OCI-LY3 (cell line): ENCODE measurements at regions not wholly inside any gene's neighbourhood (a gene's known extent, or its start where the extent isn't known, plus 50 kb on each side); places are given as distances from the start of the nearest gene placed in this dataset.

Experiments used
- H2AFZ ChIP-seq: fragments of 200-600, 300-600 bp; shearing (Covaris generic); 2 replicates; pipeline ENCODE4 v1.6.0; 2014; ENCODE audit warnings: antibody characterized with exemption, low read depth, low read length
- H3K27ac ChIP-seq: fragments of 200-600, 300-600 bp; sonication (generic); 2 replicates; pipeline ENCODE4 v1.5.1; 2014; ENCODE audit warnings: mild to moderate bottlenecking, low read length, moderate library complexity, mixed read lengths
- H3K27me3 ChIP-seq: fragments of 200-600, 300-600 bp; sonication (generic); 2 replicates; pipeline ENCODE4 v1.6.1; 2014; ENCODE audit warnings: low read depth, low read length, mixed read lengths
- H3K36me3 ChIP-seq: fragments of 200-600, 300-600 bp; sonication (generic); replicated peaks from 2 replicates; pipeline ENCODE3; 2014; ENCODE audit warnings: low read depth, low read length, mixed read lengths
- H3K4me1 ChIP-seq: fragments of 300-600, 200-600 bp; sonication (generic); 2 replicates; pipeline ENCODE4 v1.6.1; 2014; ENCODE audit warnings: low read length, mixed read lengths
- H3K4me2 ChIP-seq: fragments of 200-600, 300-600 bp; sonication (generic); 2 replicates; pipeline ENCODE4 v1.6.1; 2014; ENCODE audit warnings: low read length, mixed read lengths
- H3K4me3 ChIP-seq: fragments of 300-600, 200-600 bp; sonication (generic); 2 replicates; pipeline ENCODE4 v1.5.1; 2014; ENCODE audit warnings: antibody characterized with exemption, mild to moderate bottlenecking, low read length, moderate library complexity
- H3K79me2 ChIP-seq: fragments of 300-600, 200-600 bp; shearing (Covaris generic); 2 replicates; pipeline ENCODE4 v1.6.1; 2014; ENCODE audit warnings: mild to moderate bottlenecking, low read length, mixed read lengths
- H3K9ac ChIP-seq: fragments of 300-600, 200-600 bp; shearing (Covaris generic); 2 replicates; pipeline ENCODE4 v1.6.0; 2014; ENCODE audit warnings: mild to moderate bottlenecking, low read length, moderate library complexity
- H3K9me3 ChIP-seq: fragments of 200-600, 300-600 bp; shearing (Covaris generic); 2 replicates; pipeline ENCODE4 v1.6.1; 2014; ENCODE audit warnings: low read length, mixed read lengths; ENCODE audit not compliant: insufficient read depth
- H4K20me1 ChIP-seq: fragments of 200-600, 300-600 bp; sonication (generic); 2 replicates; pipeline ENCODE4 v1.6.1; 2016; ENCODE audit warnings: low read length, mixed read lengths; ENCODE audit not compliant: insufficient read depth
- EZH2phosphoT487 ChIP-seq: fragments of 200-600 bp; shearing (Covaris generic); IDR thresholded peaks from 2 replicates; pipeline ENCODE4 v1.6.1; 2018; ENCODE audit warnings: antibody characterized with exemption, mixed run types, low read depth
- TF ChIP-seq, protein P1 (sequence below): fragments of 200-600, 300-600 bp; sonication (generic); IDR thresholded peaks from 2 replicates; pipeline ENCODE4 v1.5.1; 2014; ENCODE audit warnings: antibody characterized with exemption, low read length, low read depth

DNA sequence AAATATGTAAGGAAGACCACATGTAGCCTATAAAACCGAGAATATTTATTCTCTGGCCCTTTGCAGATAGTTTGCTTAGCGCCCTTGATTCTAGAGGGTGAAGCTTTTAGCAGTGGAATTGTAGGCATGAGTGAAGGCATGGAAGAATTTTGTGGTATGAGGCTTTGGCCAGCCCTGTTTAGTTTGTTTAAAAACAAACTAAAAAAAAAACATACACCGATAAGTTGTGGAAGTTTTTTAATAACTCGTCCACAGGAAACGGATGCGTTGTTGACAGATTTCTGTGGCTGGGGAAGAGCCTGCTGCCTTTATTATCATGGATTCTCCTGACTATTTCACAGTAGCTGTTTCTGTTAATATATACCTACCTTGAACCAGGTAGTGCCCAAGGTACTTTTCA, 194.7 kb upstream of the LNX1 start:
- no peak overlapping the region for H3K27ac ChIP-seq
- no peak overlapping the region for H3K4me3 ChIP-seq
- no peaks in the 10 kb centered on the region for H3K4me1 ChIP-seq
- no peaks in the 10 kb centered on the region for H3K9me3 ChIP-seq
- no peak overlapping the region for H3K4me2 ChIP-seq
- H3K79me2 ChIP-seq = no peaks in the 10 kb centered on the region
- no peaks in the 10 kb centered on the region for H3K27me3 ChIP-seq
- no peaks in the 10 kb centered on the region for H4K20me1 ChIP-seq
- no peak overlapping the region for H2AFZ ChIP-seq
- TF ChIP-seq, protein P1, sequence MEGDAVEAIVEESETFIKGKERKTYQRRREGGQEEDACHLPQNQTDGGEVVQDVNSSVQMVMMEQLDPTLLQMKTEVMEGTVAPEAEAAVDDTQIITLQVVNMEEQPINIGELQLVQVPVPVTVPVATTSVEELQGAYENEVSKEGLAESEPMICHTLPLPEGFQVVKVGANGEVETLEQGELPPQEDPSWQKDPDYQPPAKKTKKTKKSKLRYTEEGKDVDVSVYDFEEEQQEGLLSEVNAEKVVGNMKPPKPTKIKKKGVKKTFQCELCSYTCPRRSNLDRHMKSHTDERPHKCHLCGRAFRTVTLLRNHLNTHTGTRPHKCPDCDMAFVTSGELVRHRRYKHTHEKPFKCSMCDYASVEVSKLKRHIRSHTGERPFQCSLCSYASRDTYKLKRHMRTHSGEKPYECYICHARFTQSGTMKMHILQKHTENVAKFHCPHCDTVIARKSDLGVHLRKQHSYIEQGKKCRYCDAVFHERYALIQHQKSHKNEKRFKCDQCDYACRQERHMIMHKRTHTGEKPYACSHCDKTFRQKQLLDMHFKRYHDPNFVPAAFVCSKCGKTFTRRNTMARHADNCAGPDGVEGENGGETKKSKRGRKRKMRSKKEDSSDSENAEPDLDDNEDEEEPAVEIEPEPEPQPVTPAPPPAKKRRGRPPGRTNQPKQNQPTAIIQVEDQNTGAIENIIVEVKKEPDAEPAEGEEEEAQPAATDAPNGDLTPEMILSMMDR = no peak
- TF ChIP-seq EZH2phosphoT487 = no peak
- H3K9ac ChIP-seq = no peak overlapping the region
- no peaks in the 10 kb centered on the region for H3K36me3 ChIP-seq

DNA sequence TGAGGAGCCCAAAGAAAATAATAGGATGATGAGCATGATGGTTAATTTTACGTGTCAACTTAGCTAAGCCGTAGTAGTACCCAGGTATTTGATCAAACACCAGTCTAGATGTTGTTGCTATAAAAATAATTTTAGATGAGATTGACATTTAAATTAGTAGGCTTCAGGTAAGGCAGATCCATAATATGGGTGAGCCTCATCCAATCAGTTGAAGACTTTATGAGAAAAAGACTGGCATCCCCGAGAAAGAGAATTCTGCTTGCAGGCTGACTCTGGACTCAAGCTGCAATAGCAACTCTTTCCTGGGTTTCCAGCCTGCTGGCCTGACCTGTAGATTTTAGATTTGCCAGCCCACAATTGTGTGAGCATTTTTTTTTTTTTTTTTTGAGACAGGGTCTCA, 192.8 kb upstream of the LNX1 start:
- Histone ChIP-seq H3K27ac (no peak overlapping the region), H3K9me3 (no peaks in the 10 kb centered on the region), H3K27me3 (no peaks in the 10 kb centered on the region), H3K4me3 (no peak overlapping the region), H3K4me2 (no peak overlapping the region), H2AFZ (no peak overlapping the region), H3K79me2 (no peaks in the 10 kb centered on the region), H3K36me3 (no peaks in the 10 kb centered on the region), H3K9ac (no peak overlapping the region), H3K4me1 (no peaks in the 10 kb centered on the region), H4K20me1 (no peaks in the 10 kb centered on the region)
- TF ChIP-seq, protein P1 = no peak
- no peak for TF ChIP-seq EZH2phosphoT487

DNA sequence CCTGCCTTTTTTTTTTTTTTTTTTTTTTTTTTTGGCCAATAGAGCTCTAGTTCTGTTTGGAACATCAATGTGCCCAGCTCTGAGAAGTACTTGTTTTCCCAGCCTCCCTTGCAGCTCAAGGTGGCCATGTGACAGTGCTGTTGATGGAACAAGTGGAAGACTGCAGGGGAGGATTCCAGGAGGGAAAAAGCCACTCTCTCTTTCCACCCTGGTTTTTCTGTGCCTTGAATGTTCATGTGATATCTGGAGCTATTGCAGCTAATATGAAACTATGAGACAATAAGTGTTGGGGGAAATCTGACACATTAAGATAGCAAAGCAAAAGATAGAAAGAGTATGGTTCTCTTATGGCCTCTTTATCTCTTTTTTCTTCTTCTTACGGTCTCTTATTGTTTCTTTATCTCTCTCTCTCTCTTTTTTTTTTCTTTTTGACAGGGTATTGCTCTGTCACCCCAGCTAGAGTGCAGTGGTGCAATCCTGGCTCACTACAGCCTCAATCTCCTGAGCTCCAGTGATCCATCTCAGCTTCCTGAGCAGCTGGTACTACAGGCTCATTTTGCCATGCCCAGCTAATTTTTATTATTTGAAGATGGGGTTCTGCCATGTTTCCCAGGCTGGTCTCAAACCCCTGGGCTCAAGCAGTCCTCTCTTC, 192.0 kb upstream of the LNX1 start:
- H3K9ac ChIP-seq = no peak overlapping the region

DNA sequence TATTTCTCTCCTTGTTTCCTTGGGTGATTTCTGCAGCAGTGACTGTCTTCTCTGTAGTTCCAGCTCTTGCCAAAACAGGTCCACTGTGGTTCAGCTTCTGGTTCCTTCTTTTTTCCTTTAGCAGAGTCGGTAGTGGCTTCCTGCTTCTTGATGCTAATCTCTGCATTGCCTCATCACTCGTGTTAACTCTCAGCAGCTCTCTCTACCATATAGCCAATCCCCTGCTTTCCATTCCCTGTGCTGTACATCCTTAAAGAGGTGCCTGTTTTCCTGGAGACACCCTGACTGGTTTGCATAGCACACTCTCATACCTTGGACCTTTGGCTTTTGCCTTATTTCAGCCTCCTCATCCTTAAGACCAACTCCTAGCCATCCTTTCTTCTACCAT, 191.2 kb upstream of the LNX1 start:
- no peak for TF ChIP-seq EZH2phosphoT487
- TF ChIP-seq, protein P1 = no peak
- no peak overlapping the region for H3K4me2 ChIP-seq
- H3K4me3 ChIP-seq = no peak overlapping the region
- no peaks in the 10 kb centered on the region for H3K4me1 ChIP-seq
- no peaks in the 10 kb centered on the region for H3K9me3 ChIP-seq
- no peaks in the 10 kb centered on the region for H3K36me3 ChIP-seq
- H3K79me2 ChIP-seq = no peaks in the 10 kb centered on the region
- H3K27ac ChIP-seq = no peak overlapping the region
- no peaks in the 10 kb centered on the region for H4K20me1 ChIP-seq
- no peak overlapping the region for H3K9ac ChIP-seq
- H2AFZ ChIP-seq = no peak overlapping the region
- H3K27me3 ChIP-seq = 0 out of 2 replicates have a peak, but pooled peaks cover 2% of the 10 kb centered on the region

More for the DNA sequence above, 192.0 kb upstream of the LNX1 start:
- TF ChIP-seq, protein P1 = no peak
- no peak for TF ChIP-seq EZH2phosphoT487
- Histone ChIP-seq H3K27me3 (no peaks in the 10 kb centered on the region), H3K36me3 (no peaks in the 10 kb centered on the region), H3K9me3 (no peaks in the 10 kb centered on the region), H3K4me3 (no peak overlapping the region), H3K4me1 (no peaks in the 10 kb centered on the region), H3K27ac (no peak overlapping the region), H3K4me2 (no peak overlapping the region), H3K79me2 (no peaks in the 10 kb centered on the region), H4K20me1 (no peaks in the 10 kb centered on the region), H2AFZ (no peak overlapping the region)
